ENCODE measurements at regions not wholly inside any gene's neighbourhood (a gene's known extent, or its start where the extent isn't known, plus 50 kb on each side); places are given as distances from the start of the nearest gene placed in this dataset.

DNA sequence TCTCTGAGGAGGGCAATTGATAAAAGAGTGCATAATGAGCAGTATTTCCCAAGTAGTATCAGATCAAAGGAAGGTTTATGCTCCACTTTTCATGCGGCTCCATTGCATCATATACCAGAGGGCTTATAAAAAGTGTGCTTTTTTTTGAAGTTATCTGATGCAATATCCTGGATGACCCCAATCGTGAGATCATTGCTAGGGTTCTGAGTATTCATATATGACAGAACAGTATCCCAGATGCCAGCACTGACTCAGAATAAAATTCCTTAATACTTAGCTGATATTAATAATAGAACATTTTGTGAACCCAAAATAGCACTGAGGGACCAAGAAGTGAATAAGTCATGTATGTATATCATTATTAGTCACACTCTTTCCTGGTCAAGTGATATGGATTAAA, 945.5 kb upstream of the AGA start:
- no peak for DNase-seq

- no peak for DNase-seq
These were observed 953.6 kb upstream of the AGA start for GRCh38 chr4:178395798-178396197.

DNA sequence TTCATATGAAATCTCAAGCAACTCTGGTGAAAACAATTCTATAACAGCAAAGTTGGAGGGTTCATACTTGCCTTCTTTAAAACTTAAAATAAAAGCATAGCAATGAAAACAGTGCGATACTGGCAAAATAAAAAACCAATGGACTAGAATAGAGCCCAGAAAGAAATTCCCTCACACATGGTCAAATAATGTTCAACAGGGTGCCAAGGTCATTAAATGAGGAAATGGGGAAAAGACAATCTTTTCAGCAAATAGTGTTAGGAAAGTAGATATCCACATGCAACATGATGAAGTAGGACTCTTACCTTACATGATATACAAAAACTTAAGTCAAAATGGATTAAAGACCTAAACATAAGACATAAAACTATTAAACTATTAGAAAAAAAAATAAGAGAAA, 970.2 kb upstream of the AGA start:
- DNase-seq, result no peak

DNA sequence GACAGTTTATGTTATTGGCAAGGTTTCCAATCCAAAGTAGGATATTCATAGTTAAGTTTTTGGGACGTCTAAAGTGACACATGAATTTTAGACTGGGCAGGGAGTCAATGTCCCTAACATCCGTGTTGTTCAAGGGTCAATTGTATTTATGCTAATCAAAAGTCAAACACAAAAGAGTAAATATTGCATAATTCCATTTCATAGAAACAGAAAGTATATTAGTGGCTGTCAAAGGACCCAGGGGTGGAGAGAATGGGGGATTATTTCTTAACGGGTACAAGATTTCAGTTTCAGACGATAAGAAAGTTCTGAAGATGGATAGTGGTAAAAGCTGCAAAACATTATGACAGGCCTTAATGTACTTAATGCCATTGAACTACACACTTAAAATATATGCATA, 971.8 kb upstream of the AGA start:
- DNase-seq, result no peak

GRCh38 chr4:178414881-178415446, 972.7 kb upstream of the AGA start:
- no peak for DNase-seq

GRCh38 chr4:178415925-178416324, 973.7 kb upstream of the AGA start:
- peak in 1 of 51 donors; percentile 0 for DNase-seq

DNA sequence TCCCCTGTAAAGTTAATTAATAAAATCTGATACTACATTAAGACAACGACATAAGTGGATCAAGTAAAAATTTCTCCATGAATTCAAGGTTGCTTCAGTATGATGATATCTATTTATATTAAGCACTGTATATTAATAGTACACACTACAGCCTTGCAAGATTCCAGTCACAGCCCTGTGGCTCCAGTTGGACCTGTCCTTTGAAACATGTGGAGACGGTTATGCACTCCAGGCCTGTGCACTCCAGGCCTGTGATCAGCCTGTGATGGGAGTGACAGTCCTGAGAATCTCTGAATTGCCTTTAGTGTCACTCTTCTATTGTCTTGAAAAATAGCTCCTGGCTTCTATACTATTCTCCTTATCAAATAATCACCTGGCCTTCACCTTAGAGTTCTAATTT, 981.1 kb upstream of the AGA start:
- DNase-seq, result no peak

GRCh38 chr4:178426871-178427270, 984.6 kb upstream of the AGA start:
- DNase-seq, result no peak

DNA sequence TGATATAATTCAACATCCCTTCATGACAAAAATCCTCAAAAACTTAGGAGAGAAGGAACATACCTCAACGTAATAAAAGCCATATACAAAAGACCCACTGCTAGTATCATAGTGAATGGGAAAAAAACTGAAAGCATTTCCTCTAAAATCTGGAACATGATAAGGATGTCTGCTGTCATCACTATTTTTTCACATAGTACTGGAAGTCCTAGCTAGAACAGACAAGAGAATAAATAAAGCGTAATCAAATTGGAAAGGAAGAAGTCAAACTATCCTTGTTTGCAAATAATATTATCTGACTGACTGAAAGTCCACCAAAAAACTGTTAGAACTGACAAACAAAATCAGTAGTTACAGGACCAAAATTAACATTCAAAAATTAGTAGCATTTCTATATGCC, 985.4 kb upstream of the AGA start:
- DNase-seq, result no peak

DNA sequence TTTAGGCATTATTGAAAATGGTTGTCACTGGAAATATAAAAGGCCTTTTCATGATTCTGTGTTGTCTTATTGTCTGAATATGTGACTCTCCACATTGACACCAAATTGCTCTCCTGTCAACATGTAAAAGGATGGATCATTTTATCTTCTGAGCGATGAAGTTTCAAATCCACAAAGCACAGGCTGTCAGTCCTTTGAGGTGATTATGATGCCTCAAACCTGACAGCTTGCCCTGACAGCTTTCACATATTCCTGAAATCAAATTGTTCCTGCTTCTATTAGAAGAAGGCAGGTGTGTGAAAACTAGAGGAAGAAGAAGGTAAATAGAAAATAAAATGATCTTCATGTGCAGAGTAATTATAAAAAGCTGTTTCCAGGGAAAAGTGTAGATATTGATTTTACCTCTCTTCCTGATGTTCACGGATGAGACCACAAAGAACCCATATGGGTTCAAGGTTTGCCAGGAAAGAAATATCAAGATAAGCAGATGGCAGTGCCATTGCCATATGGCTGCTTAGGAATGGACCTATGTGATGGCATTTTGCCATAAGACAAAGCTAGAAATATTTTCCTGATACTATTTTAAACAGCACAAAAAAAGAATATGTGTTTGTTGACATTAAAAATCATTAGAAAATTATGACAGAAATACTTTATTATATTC, 1006.3 kb upstream of the AGA start:
- DNase-seq, result no peak

DNA sequence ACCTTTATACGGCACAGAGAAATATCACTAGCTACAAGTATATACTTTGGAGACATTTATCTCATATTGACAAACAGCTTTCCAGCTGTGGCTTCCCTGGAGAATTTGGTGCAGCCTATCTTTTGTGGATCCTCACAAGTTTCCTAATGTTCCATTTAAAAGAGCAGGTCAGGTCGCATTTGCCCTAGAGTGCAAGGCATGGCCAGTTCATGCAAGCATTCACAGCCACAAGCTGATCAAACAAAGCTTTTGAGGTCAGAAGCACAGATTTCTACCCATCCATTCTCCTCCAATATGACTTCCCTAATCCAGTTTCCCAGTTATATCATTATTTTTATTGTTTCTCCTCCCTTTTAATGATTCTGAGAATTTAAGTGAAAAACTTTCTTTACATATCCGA, 1008.4 kb upstream of the AGA start:
- DNase-seq, result no peak

- no peak for DNase-seq
These were observed 1010.8 kb upstream of the AGA start for GRCh38 chr4:178453057-178453456.

DNA sequence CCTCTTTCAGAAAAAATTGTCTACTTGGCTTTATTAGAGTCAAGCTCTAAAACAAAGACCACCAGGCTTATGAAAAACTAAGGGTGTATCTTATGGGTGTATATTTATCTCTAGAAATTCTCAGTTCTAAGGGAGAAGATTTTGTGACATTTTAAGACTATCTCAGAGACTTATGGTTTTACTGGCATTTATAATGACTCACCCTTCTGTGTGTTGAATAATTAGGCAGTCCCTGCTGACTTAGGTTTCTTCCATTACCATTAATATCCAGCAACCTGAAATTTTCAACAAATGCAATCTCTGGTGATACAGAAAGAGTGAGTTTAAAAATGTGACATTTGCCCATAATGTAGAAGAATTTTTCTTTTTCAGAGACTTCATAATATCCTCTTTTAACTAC, 1015.0 kb upstream of the AGA start:
- no peak for DNase-seq

DNA sequence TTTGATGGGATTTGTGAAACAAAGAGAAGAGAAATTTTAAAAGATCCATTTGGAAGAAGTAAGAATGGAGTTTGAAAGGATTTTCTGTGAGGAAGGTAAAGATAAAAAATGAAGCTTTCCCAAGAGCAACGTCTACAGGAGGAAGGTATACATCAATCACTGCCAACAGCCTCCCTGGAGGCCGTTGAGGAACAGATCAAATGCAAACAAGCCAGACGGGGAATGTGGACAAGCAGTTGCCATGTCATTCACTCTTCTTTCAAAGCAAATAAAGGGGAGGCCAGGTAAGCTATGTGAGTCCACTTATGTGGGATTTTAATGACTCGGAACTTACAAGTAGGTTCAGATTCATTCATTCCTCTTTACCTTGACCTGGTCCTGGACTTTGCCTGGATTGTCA, 1020.5 kb upstream of the AGA start:
- no peak for DNase-seq

GRCh38 chr4:178463747-178464146, 1021.5 kb upstream of the AGA start:
- no peak for DNase-seq

GRCh38 chr4:178470996-178471784, 1029.0 kb upstream of the AGA start:
- no peak for DNase-seq

- DNase-seq, result no peak
These were observed 1029.8 kb upstream of the AGA start for GRCh38 chr4:178471994-178472393.

DNA sequence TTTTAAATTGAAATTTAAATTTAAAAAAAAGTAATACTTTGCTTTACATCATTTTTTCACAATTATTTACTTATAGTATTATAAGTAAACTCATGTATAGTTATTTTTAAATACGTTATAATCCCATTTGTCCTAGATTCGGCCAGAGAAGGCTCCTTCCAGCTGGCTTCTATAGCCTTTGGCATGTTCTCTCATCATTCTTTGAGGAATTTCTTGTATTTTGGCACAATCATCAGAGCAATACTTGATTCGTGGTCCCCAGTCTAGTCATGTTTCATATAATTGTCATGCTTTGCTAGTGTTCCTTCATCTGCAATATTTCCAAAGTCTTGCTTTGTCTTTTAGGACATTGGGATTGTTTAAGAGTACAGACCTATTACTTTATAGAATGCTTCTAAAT, 1037.9 kb upstream of the AGA start:
- DNase-seq, result no peak

- no peak for DNase-seq
These were observed 1038.6 kb upstream of the AGA start for GRCh38 chr4:178480881-178481280.

DNA sequence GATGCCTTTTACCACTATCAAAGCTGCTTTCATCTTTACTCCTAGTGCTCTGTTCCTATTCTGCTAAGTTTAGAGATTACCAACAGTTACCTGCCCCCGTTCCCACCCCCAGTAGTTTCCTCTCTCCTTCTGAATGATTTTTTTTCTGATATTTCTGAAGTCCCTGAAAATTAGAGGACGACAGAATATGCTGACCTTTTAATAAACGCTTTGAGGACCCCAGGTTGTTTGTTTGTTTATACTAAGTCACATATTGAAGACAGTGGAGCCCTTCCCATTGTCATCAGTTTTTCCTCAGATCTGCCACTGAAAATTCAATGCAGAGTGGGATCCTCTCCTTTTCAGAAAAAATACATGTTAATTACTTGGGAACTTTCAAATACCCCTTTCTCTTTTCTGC, 1039.3 kb upstream of the AGA start:
- no peak for DNase-seq

DNA sequence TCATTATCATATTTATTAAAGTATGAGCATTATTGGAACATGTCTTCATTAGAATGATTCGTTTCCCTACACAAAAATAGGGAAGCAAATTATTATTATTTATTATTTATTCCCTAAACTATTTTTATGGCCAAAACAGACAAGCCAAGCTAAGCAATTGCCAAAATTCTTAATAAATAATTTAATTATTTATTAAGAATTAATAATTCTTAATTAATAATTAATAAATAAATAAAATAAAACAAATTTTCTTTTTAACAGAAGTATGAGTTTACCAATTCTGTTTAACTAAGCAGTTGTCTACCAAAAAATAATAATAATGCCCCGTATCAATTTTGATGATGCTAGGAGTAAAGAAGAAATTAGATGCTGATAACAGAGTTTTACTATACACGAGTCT, 1080.8 kb upstream of the AGA start:
- no peak for DNase-seq

DNA sequence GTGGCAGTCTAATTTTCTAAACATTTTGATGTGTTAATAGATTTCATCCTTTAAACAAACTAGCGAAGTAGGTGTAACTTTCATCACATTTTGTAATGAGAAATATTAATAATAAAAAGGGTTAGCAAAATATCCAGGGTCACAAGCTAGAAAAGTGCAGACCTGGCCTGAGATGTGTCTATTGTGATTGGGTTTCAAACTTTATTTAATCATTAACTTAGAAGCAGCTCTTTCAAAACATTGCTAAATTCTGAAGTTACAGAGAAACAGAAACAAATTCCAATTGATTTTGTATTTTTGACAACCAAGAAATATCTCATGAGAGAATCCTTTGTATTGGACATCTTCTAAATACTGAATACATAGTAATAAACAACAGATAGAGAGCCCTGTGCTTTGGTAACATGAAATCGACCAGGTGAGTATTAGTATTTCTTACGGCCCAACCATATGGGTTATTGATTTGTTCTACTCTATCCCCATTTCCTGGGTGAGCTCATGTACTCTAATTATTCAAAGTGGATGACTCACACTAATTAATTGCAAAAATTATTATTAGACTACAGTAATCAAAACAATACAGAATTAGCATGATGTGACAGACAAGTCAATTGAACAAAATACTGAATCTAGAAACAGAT, 1093.8 kb upstream of the AGA start:
- DNase-seq, result no peak

- DNase-seq, result peak in 5 of 51 donors; percentile 2 to 9 (median 4)
These were observed 1111.0 kb upstream of the AGA start for GRCh38 chr4:178553201-178553600.

Data from hypothalamus (tissue), 51 donors.